GM12878 (cell line): ENCODE measurements at regions not wholly inside any gene's neighbourhood (a gene's known extent, or its start where the extent isn't known, plus 50 kb on each side); places are given as distances from the start of the nearest gene placed in this dataset.

Experiments used
- CHD1 ChIP-seq: IDR thresholded peaks from 2 replicates; pipeline ENCODE4 v1.6.1; 2012; ENCODE audit warnings: low read depth, low read length, improper control_type of control experiment
- CTCF ChIP-seq, 3 experiments: IDR thresholded peaks in 2 of 3; conservative IDR thresholded peaks in 1 of 3; 2 replicates each; pipeline ENCODE4 v1.5.1; 2011; ENCODE audit warnings: low read depth in 3 of 3, low read length in 3 of 3, mild to moderate bottlenecking in 3 of 3, control low read depth in 2 of 3, moderate library complexity in 2 of 3, inconsistent platforms in 1 of 3, mixed read lengths in 1 of 3; ENCODE audit not compliant: control insufficient read depth in 2 of 3, insufficient read depth in 1 of 3; ENCODE audit errors: extremely low read depth in 1 of 3
- DPF2 ChIP-seq: fragments of 450-650 bp; IDR thresholded peaks from 2 replicates; pipeline ENCODE4 v1.6.1; 2017; ENCODE audit warnings: mild to moderate bottlenecking
- ESRRA ChIP-seq: IDR thresholded peaks from 2 replicates; pipeline ENCODE4 v1.6.1; 2012; ENCODE audit warnings: mild to moderate bottlenecking, low read length, improper control_type of control experiment
- EZH2 ChIP-seq: IDR thresholded peaks from 2 replicates; pipeline ENCODE4 v1.6.1; 2012; ENCODE audit warnings: low read depth, mild to moderate bottlenecking, control low read depth, inconsistent platforms, low read length, borderline replicate concordance; ENCODE audit not compliant: control insufficient read depth
- FOXM1 ChIP-seq: IDR thresholded peaks from 2 replicates; pipeline ENCODE4 v1.6.1; 2012; ENCODE audit warnings: low read depth, mild to moderate bottlenecking, inconsistent platforms, low read length, moderate library complexity
- MAX ChIP-seq: IDR thresholded peaks from 2 replicates; pipeline ENCODE4 v1.6.1; 2012; ENCODE audit warnings: low read depth, low read length, improper control_type of control experiment
- MTA3 ChIP-seq: IDR thresholded peaks from 2 replicates; pipeline ENCODE4 v1.6.1; 2012; ENCODE audit warnings: low read length, inconsistent platforms, borderline replicate concordance
- MYC ChIP-seq: IDR thresholded peaks from 2 replicates; pipeline ENCODE4 v1.6.1; 2011; ENCODE audit warnings: mild to moderate bottlenecking, low read length, moderate library complexity, inconsistent platforms; ENCODE audit not compliant: insufficient read depth, insufficient replicate concordance, insufficient read length, severe bottlenecking
- SUPT20H ChIP-seq: IDR thresholded peaks from 2 replicates; pipeline ENCODE4 v1.6.1; 2011; ENCODE audit warnings: low read depth, mild to moderate bottlenecking, low read length, moderate library complexity, borderline replicate concordance; ENCODE audit not compliant: control insufficient read depth
- ZZZ3 ChIP-seq: IDR thresholded peaks from 2 replicates; pipeline ENCODE4 v1.6.1; 2011; ENCODE audit warnings: low read depth; ENCODE audit not compliant: control insufficient read depth, insufficient read length
- TF ChIP-seq, protein P1 (sequence below): IDR thresholded peaks from 2 replicates; pipeline ENCODE4 v1.6.1; 2011; ENCODE audit warnings: borderline replicate concordance, low read depth, mild to moderate bottlenecking, moderate library complexity, low read length; ENCODE audit not compliant: insufficient read depth, poor library complexity, severe bottlenecking

- no peak for TF ChIP-seq CTCF (IDR thresholded peaks at IDR 0.05 in 2 of 3, conservative IDR thresholded peaks at IDR 0.05 in 1 of 3; ENCODE audit: control insufficient read depth in 2 of 3, extremely low read depth in 1 of 3, insufficient read depth in 1 of 3, low read depth in 3 of 3, low read length in 3 of 3)
- TF ChIP-seq ZZZ3: no peak
- no peak for TF ChIP-seq DPF2
- TF ChIP-seq MAX: no peak
- no peak for TF ChIP-seq MYC
- TF ChIP-seq FOXM1: no peak
- TF ChIP-seq EZH2: no peak
- no peak for TF ChIP-seq CHD1
- TF ChIP-seq MTA3: no peak
- TF ChIP-seq, protein P1, sequence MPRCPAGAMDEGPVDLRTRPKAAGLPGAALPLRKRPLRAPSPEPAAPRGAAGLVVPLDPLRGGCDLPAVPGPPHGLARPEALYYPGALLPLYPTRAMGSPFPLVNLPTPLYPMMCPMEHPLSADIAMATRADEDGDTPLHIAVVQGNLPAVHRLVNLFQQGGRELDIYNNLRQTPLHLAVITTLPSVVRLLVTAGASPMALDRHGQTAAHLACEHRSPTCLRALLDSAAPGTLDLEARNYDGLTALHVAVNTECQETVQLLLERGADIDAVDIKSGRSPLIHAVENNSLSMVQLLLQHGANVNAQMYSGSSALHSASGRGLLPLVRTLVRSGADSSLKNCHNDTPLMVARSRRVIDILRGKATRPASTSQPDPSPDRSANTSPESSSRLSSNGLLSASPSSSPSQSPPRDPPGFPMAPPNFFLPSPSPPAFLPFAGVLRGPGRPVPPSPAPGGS: no peak
- TF ChIP-seq SUPT20H: no peak
- TF ChIP-seq ESRRA: no peak
Measured at GRCh38 chr4:176475067-176475466, 155.3 kb downstream of the SPCS3 start.
